ENCODE measurements at regions not wholly inside any gene's neighbourhood (a gene's known extent, or its start where the extent isn't known, plus 50 kb on each side); places are given as distances from the start of the nearest gene placed in this dataset.

GRCh38 chr5:113770648-113771047, 257.2 kb downstream of the YTHDC2 start:
- no peak for TF ChIP-seq POLR2A (IDR thresholded peaks at IDR 0.05)
- TF ChIP-seq, protein P1, sequence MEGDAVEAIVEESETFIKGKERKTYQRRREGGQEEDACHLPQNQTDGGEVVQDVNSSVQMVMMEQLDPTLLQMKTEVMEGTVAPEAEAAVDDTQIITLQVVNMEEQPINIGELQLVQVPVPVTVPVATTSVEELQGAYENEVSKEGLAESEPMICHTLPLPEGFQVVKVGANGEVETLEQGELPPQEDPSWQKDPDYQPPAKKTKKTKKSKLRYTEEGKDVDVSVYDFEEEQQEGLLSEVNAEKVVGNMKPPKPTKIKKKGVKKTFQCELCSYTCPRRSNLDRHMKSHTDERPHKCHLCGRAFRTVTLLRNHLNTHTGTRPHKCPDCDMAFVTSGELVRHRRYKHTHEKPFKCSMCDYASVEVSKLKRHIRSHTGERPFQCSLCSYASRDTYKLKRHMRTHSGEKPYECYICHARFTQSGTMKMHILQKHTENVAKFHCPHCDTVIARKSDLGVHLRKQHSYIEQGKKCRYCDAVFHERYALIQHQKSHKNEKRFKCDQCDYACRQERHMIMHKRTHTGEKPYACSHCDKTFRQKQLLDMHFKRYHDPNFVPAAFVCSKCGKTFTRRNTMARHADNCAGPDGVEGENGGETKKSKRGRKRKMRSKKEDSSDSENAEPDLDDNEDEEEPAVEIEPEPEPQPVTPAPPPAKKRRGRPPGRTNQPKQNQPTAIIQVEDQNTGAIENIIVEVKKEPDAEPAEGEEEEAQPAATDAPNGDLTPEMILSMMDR (IDR thresholded peaks at IDR 0.05): no peak
